Gastroesophageal sphincter (tissue), 4 donors: ENCODE measurements at regions not wholly inside any gene's neighbourhood (a gene's known extent, or its start where the extent isn't known, plus 50 kb on each side); places are given as distances from the start of the nearest gene placed in this dataset.

Experiments
- ATAC-seq: fragments of 150-250 bp; one replicate; pipeline ENCODE4 v1.9.1; 2016; ENCODE audit warnings: mild to moderate bottlenecking, moderate library complexity
- H3K27ac ChIP-seq, 4 donors: fragments of 200-600 bp; sonication (generic) in 3 of 4; 1 replicate in 3 of 4; 2 replicates in 1 of 4; pipeline ENCODE4 v1.5.1; 2016 to 2019
- H3K27me3 ChIP-seq: fragments of 200-600 bp; sonication (generic); one replicate; pipeline ENCODE4 v1.5.1; 2019
- H3K36me3 ChIP-seq, 2 donors: fragments of 200-600 bp; sonication (generic); one replicate each; pipeline ENCODE4 v1.5.1; 2019; ENCODE audit warnings: control low read depth in 1 of 2
- H3K4me1 ChIP-seq, 3 donors: fragments of 200-600 bp; sonication (generic); 1 replicate in 2 of 3; 2 replicates in 1 of 3; pipeline ENCODE4 v1.5.1; 2016 to 2019; ENCODE audit warnings: control low read depth in 2 of 3
- H3K4me3 ChIP-seq, 2 donors: fragments of 200-600 bp; sonication (generic); one replicate each; pipeline ENCODE4 v1.5.1; 2019; ENCODE audit warnings: mild to moderate bottlenecking in 1 of 2, moderate library complexity in 1 of 2
- H3K9me3 ChIP-seq, 3 donors: fragments of 200-600 bp; sonication (generic); one replicate each; pipeline ENCODE4 v1.5.1; 2017 to 2019; ENCODE audit warnings: control low read depth in 2 of 3
- EP300 ChIP-seq: sonication (generic); formaldehyde crosslinking; IDR thresholded peaks from one replicate; pipeline ENCODE4 v1.6.1; 2017; ENCODE audit warnings: antibody characterized with exemption, mild to moderate bottlenecking
- POLR2A ChIP-seq, 2 donors: fragments of 450-650 bp; IDR thresholded peaks; one replicate each; pipeline ENCODE4 v1.6.1; 2017; ENCODE audit warnings: antibody characterized with exemption in 2 of 2, mild to moderate bottlenecking in 2 of 2, moderate library complexity in 1 of 2
- POLR2AphosphoS5 ChIP-seq: sonication (generic); formaldehyde crosslinking; IDR thresholded peaks from one replicate; pipeline ENCODE4 v1.6.1; 2017; ENCODE audit warnings: antibody characterized with exemption
- WGBS, 2 donors: methylation state at CpG; one replicate each; pipeline ENCODE4 v1.1.5; 2018; ENCODE audit warnings: low coverage in 1 of 2; 5-methylcytosine and 5-hydroxymethylcytosine counted together
- TF ChIP-seq, protein P1 (sequence below), 4 experiments: fragments of 200-600 bp in 2 of 4; fragments of 450-650 bp in 2 of 4; sonication (generic) in 1 of 4; IDR thresholded peaks; one replicate each; pipeline ENCODE4 v1.5.1; 2017 to 2019; ENCODE audit warnings: antibody characterized with exemption in 4 of 4, mild to moderate bottlenecking in 2 of 4, moderate library complexity in 2 of 4

DNA sequence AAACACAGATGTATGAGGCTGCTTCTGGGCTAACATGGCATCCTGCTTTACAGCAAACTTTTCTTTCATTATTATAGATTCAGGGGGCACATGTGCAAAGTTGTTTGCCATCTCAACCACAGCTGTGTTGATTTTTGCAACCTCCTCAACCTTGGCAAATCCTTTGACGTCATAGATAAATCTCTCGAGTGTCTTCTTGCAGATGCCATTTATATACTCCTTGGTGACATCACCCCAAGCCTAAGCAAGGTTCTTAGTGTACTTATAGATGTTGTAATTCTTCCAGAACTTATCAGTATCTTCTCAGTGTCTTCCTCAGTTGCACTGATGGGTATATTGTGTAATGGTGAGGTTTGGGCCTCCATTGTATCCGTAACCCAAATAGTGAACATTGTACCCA, 135.4 kb upstream of the RPH3A start:
- no peak overlapping the region for H3K27ac ChIP-seq
- H3K9me3 ChIP-seq = no peaks in the 10 kb centered on the region
- no peak overlapping the region for H3K4me3 ChIP-seq
- no peaks in the 10 kb centered on the region for H3K4me1 ChIP-seq
- ATAC-seq = no peak
- WGBS, 2 donors = 49 to 90% methylated on average over 3 of the region's 3 CpGs
- no peaks in the 10 kb centered on the region for H3K36me3 ChIP-seq
- peaks cover 13% of the 10 kb centered on the region for H3K27me3 ChIP-seq
- TF ChIP-seq EP300 (no peak), POLR2AphosphoS5 (no peak), POLR2A (IDR thresholded peaks at IDR 0.05) (no peak)
- TF ChIP-seq, protein P1, sequence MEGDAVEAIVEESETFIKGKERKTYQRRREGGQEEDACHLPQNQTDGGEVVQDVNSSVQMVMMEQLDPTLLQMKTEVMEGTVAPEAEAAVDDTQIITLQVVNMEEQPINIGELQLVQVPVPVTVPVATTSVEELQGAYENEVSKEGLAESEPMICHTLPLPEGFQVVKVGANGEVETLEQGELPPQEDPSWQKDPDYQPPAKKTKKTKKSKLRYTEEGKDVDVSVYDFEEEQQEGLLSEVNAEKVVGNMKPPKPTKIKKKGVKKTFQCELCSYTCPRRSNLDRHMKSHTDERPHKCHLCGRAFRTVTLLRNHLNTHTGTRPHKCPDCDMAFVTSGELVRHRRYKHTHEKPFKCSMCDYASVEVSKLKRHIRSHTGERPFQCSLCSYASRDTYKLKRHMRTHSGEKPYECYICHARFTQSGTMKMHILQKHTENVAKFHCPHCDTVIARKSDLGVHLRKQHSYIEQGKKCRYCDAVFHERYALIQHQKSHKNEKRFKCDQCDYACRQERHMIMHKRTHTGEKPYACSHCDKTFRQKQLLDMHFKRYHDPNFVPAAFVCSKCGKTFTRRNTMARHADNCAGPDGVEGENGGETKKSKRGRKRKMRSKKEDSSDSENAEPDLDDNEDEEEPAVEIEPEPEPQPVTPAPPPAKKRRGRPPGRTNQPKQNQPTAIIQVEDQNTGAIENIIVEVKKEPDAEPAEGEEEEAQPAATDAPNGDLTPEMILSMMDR (IDR thresholded peaks at IDR 0.05) = no peak

DNA sequence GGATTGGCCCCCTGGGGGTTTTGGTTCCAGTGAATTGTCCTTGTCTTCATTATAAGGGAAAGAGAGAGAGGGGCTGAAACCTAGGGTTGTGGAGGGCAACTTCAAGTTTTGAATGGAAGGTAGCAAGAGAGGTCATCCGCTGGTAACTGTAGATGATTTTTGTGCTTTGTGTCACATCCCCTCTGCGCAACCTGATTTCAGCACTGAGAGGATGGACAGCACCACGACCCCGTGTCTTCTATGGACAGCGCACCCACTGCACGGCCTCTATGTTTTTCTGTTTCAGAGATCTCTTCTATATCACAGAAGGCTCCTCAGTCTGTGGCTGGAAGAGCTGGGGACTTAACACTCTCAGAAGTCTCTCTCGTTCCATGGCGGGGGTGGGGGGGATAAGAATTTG, 127.0 kb upstream of the RPH3A start:
- ATAC-seq = no peak
- 29% methylated on average over 3 of the region's 8 CpGs; no CpG with 5 or more reads in 1 of the 2 donors for WGBS, 2 donors
- Histone ChIP-seq H3K4me3 (no peak overlapping the region), H3K9me3 (no peaks in the 10 kb centered on the region), H3K27ac (no peak overlapping the region), H3K27me3 (peaks cover 21% of the 10 kb centered on the region), H3K36me3 (no peaks in the 10 kb centered on the region), H3K4me1 (no peaks in the 10 kb centered on the region)
- TF ChIP-seq EP300 (no peak), POLR2A (IDR thresholded peaks at IDR 0.05) (no peak), POLR2AphosphoS5 (no peak)
- TF ChIP-seq, protein P1 (IDR thresholded peaks at IDR 0.05) = no peak

DNA sequence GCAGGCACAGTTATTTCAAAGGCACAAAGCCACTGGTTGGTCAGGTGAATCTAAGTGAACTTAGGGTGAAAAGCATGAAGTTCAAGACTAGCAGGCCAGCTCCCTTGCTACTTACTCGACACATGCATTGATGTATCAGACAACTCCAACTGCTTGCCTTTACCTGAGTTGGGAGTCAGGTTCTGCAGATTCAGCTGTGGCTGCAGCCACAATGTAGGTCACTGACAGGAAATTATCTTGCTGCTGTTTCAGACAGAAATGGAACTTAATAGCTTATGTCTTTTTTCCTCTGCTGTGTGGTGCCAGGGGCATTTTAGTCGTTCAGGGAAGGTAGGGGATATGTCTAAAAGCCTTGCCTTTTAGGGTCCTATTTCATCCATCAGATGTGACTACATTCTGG, 125.6 kb upstream of the RPH3A start:
- H3K27me3 ChIP-seq = peaks cover 23% of the 10 kb centered on the region
- ATAC-seq = no peak
- H3K36me3 ChIP-seq = no peaks in the 10 kb centered on the region
- no peaks in the 10 kb centered on the region for H3K9me3 ChIP-seq
- TF ChIP-seq EP300 (no peak), POLR2AphosphoS5 (no peak), POLR2A (IDR thresholded peaks at IDR 0.05) (no peak)
- TF ChIP-seq, protein P1 (IDR thresholded peaks at IDR 0.05) = no peak
- no peaks in the 10 kb centered on the region for H3K4me1 ChIP-seq
- no peak overlapping the region for H3K27ac ChIP-seq
- 20 to 50% methylated on average over 1 of the region's 2 CpGs for WGBS, 2 donors
- no peak overlapping the region for H3K4me3 ChIP-seq

DNA sequence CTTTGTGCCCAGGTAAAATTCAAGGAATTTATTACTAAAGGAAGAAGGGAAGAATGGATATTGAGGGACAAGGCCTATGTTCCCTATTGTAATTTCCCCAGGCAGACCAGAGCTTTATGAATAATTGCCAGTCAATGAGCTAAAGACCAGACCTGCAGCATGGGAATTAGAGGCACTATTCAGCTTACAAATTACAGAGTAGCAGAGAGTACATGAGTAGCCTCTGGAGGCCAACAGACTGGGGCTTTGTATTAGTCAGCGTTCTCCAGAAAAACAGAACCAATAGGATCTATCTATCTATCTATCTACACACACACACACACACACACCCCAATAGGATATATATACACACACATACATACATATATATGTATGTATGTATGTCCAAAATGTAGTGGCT, 120.0 kb upstream of the RPH3A start:
- H3K27ac ChIP-seq = no peak overlapping the region
- H3K4me1 ChIP-seq = no peaks in the 10 kb centered on the region
- H3K4me3 ChIP-seq = no peak overlapping the region
- H3K36me3 ChIP-seq = no peaks in the 10 kb centered on the region
- H3K27me3 ChIP-seq = peaks cover 32% of the 10 kb centered on the region
- WGBS, 2 donors = 67 to 100% methylated on average over 1 of the region's 1 CpG
- TF ChIP-seq EP300 = no peak
- TF ChIP-seq, protein P1 (IDR thresholded peaks at IDR 0.05) = no peak
- no peak for TF ChIP-seq POLR2A (IDR thresholded peaks at IDR 0.05)
- TF ChIP-seq POLR2AphosphoS5 = no peak
- ATAC-seq = no peak
- no peaks in the 10 kb centered on the region for H3K9me3 ChIP-seq

DNA sequence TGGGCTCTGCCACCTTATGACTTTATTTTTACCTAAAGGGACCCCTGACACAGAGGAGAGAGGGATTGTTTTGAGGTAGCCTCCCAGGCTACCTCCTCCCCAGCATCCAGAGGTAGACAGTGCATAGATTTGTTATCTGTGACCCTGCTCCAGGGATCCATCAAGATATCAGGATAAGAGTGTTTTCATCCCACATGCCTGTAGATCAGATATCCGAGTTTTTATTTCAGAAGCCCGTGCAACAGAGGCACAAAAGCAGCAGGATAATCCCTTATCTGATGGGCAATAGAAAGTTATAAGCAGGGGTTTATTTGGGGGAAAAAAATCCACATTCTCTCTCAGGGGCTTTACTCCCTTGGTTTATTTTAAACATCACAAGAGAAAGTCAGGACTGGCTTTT, 117.0 kb upstream of the RPH3A start:
- Histone ChIP-seq H3K4me3 (no peak overlapping the region), H3K9me3 (no peaks in the 10 kb centered on the region), H3K27me3 (peaks cover 41% of the 10 kb centered on the region), H3K27ac (no peak overlapping the region), H3K4me1 (no peaks in the 10 kb centered on the region), H3K36me3 (no peaks in the 10 kb centered on the region)
- no peak for TF ChIP-seq EP300
- TF ChIP-seq, protein P1 (IDR thresholded peaks at IDR 0.05) = no peak
- no peak for TF ChIP-seq POLR2A (IDR thresholded peaks at IDR 0.05)
- TF ChIP-seq POLR2AphosphoS5 = no peak
- 5 to 32% methylated on average over 2 of the region's 2 CpGs for WGBS, 2 donors
- ATAC-seq = no peak
